Thyroid gland (tissue), 4 donors: ENCODE measurements at regions not wholly inside any gene's neighbourhood (a gene's known extent, or its start where the extent isn't known, plus 50 kb on each side); places are given as distances from the start of the nearest gene placed in this dataset.

Source experiments
- POLR2A ChIP-seq, 2 donors: fragments of 450-650 bp; IDR thresholded peaks; one replicate each; pipeline ENCODE4 v1.6.1; 2017; ENCODE audit warnings: antibody characterized with exemption in 2 of 2, mild to moderate bottlenecking in 2 of 2, moderate library complexity in 1 of 2
- TF ChIP-seq, protein P1 (sequence below), 6 experiments: fragments of 200-600 bp in 3 of 6; fragments of 450-650 bp in 3 of 6; sonication (generic) in 3 of 6; IDR thresholded peaks; one replicate each; pipeline ENCODE4 v1.5.1; 2016 to 2019; ENCODE audit warnings: antibody characterized with exemption in 6 of 6, mild to moderate bottlenecking in 2 of 6, inconsistent platforms in 1 of 6, moderate library complexity in 1 of 6

DNA sequence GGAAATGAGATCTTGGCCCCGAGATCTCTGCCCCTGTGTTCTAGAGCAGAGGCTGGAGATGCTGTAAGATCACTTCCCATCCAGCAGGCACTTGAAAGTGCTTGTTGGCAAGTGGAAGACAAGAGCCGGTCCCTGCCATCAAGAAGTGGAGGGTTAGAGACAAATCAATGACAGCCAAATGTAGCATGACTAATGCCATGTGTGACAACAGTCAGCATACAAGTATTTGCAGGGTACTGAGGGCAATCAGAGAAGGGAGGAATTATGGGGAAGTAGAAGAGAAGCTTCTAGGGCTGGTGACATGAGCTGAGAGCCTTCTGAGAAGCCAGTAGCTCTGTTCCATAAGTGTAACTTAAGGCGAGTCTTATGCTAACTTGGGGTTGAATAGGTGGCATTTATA, 58.6 kb downstream of the TMEM17 start:
- no peak for TF ChIP-seq POLR2A (IDR thresholded peaks at IDR 0.05)
- TF ChIP-seq, protein P1, sequence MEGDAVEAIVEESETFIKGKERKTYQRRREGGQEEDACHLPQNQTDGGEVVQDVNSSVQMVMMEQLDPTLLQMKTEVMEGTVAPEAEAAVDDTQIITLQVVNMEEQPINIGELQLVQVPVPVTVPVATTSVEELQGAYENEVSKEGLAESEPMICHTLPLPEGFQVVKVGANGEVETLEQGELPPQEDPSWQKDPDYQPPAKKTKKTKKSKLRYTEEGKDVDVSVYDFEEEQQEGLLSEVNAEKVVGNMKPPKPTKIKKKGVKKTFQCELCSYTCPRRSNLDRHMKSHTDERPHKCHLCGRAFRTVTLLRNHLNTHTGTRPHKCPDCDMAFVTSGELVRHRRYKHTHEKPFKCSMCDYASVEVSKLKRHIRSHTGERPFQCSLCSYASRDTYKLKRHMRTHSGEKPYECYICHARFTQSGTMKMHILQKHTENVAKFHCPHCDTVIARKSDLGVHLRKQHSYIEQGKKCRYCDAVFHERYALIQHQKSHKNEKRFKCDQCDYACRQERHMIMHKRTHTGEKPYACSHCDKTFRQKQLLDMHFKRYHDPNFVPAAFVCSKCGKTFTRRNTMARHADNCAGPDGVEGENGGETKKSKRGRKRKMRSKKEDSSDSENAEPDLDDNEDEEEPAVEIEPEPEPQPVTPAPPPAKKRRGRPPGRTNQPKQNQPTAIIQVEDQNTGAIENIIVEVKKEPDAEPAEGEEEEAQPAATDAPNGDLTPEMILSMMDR (IDR thresholded peaks at IDR 0.05) = no peak
